ENCODE measurements at regions not wholly inside any gene's neighbourhood (a gene's known extent, or its start where the extent isn't known, plus 50 kb on each side); places are given as distances from the start of the nearest gene placed in this dataset.

GRCh38 chr7:84390845-84391244 lies 196.3 kb upstream of the SEMA3A start:
- no peak for DNase-seq (ENCODE audit: low spot score)

- no peak for DNase-seq (ENCODE audit: low spot score)
Measured at GRCh38 chr7:84389242-84389641, 194.7 kb upstream of the SEMA3A start.

- DNase-seq (ENCODE audit: low spot score) = no peak
Measured at GRCh38 chr7:84387595-84387994, 193.0 kb upstream of the SEMA3A start.

GRCh38 chr7:84384417-84384816 lies 189.8 kb upstream of the SEMA3A start:
- no peak for DNase-seq (ENCODE audit: low spot score)

- DNase-seq (ENCODE audit: low spot score) = no peak
Measured at GRCh38 chr7:84379446-84379845, 184.9 kb upstream of the SEMA3A start.

GRCh38 chr7:84372712-84373111 lies 178.1 kb upstream of the SEMA3A start:
- DNase-seq (ENCODE audit: low spot score) = no peak

GRCh38 chr7:84372155-84372621 lies 177.6 kb upstream of the SEMA3A start:
- DNase-seq (ENCODE audit: low spot score) = no peak

GRCh38 chr7:84370114-84370513 lies 175.5 kb upstream of the SEMA3A start:
- DNase-seq (ENCODE audit: low spot score) = no peak

GRCh38 chr7:84368122-84368521 lies 173.5 kb upstream of the SEMA3A start:
- no peak for DNase-seq (ENCODE audit: low spot score)

- DNase-seq (ENCODE audit: low spot score) = no peak
Measured at GRCh38 chr7:84364708-84365107, 170.1 kb upstream of the SEMA3A start.

GRCh38 chr7:84363741-84364140 lies 169.2 kb upstream of the SEMA3A start:
- DNase-seq (ENCODE audit: low spot score) = no peak

- DNase-seq (ENCODE audit: low spot score) = no peak
Measured at GRCh38 chr7:84362828-84363227, 168.2 kb upstream of the SEMA3A start.

GRCh38 chr7:84362360-84362759 lies 167.8 kb upstream of the SEMA3A start:
- no peak for DNase-seq (ENCODE audit: low spot score)

GRCh38 chr7:84354866-84355265 lies 160.3 kb upstream of the SEMA3A start:
- no peak for DNase-seq (ENCODE audit: low spot score)

GRCh38 chr7:84354030-84354429 lies 159.4 kb upstream of the SEMA3A start:
- no peak for DNase-seq (ENCODE audit: low spot score)

- no peak for DNase-seq (ENCODE audit: low spot score)
Measured at GRCh38 chr7:84339306-84339705, 144.7 kb upstream of the SEMA3A start.

- DNase-seq (ENCODE audit: low spot score) = no peak
Measured at GRCh38 chr7:84337429-84337828, 142.8 kb upstream of the SEMA3A start.

- DNase-seq (ENCODE audit: low spot score) = no peak
Measured at GRCh38 chr7:84336766-84337165, 142.2 kb upstream of the SEMA3A start.

- DNase-seq (ENCODE audit: low spot score) = no peak
Measured at GRCh38 chr7:84336303-84336702, 141.7 kb upstream of the SEMA3A start.

GRCh38 chr7:84331616-84332015 lies 137.0 kb upstream of the SEMA3A start:
- no peak for DNase-seq (ENCODE audit: low spot score)

GRCh38 chr7:84328571-84328970 lies 134.0 kb upstream of the SEMA3A start:
- no peak for DNase-seq (ENCODE audit: low spot score)

GRCh38 chr7:84324136-84324630 lies 129.6 kb upstream of the SEMA3A start:
- no peak for DNase-seq (ENCODE audit: low spot score)

- DNase-seq (ENCODE audit: low spot score) = no peak
Measured at GRCh38 chr7:84317536-84317935, 122.9 kb upstream of the SEMA3A start.

- DNase-seq (ENCODE audit: low spot score) = no peak
Measured at GRCh38 chr7:84314263-84314662, 119.7 kb upstream of the SEMA3A start.

GRCh38 chr7:84304407-84304806 lies 109.8 kb upstream of the SEMA3A start:
- no peak for DNase-seq (ENCODE audit: low spot score)
